ENCODE measurements at regions not wholly inside any gene's neighbourhood (a gene's known extent, or its start where the extent isn't known, plus 50 kb on each side); places are given as distances from the start of the nearest gene placed in this dataset.

DNA sequence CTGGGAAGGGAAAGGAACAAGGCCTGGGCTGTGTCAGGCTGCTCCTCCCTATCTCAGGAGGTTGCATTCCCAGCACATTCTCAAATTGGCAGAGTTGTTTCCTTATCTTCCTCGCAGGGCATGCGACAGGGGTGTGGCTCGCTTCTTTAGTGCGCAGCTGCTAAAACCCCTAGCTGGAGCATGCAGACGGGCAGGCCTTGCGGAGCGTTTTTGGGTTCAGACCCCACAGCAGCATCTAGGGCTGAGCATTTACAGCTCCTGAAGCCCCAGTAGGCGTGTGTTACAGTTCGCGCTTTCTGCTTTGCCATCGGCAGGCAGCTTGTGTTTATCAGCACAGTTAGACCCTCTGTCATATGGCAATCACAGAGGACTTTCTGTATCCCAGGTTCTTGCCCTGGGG lies 392.4 kb downstream of the TECRL start:
- no peak overlapping the region for H3K4me3 ChIP-seq (ENCODE audit: low read length in 3 of 3)
- intact Hi-C loops (cut with DNase I): no loop called here
- DNase-seq: no peak

DNA sequence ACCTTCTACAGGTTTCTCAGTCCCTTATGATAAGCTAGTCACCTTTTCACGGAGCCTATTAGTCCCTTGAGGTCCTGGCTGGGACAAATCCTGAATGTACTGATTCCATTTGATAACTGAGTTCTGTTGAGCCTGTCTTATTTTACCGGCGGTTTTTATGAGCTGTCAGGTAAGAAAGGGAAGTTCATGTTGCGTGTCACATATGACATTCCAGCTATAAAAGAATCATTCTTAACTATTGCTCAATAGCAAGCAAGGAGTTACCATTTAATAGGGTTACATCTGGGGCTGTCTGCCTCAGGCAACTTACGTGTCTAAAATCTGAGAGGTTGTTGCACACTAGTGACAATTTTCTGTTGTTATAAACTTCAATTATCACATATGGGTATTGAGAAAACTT lies 394.6 kb downstream of the TECRL start:
- intact Hi-C loops (cut with DNase I): no loop called here
- Histone ChIP-seq H3K36me3 (ENCODE audit: control insufficient read depth in 2 of 3, insufficient read depth in 3 of 3, low read length in 3 of 3) (no peaks in the 10 kb centered on the region), H3K4me1 (ENCODE audit: control insufficient read depth in 2 of 3, insufficient read depth in 2 of 3, low read depth in 1 of 3, low read length in 3 of 3) (no peaks in the 10 kb centered on the region), H3K9ac (ENCODE audit: low read length in 3 of 3) (no peak overlapping the region), H3K9me3 (ENCODE audit: control insufficient read depth in 2 of 3, insufficient read depth in 1 of 3, low read length in 3 of 3) (no peaks in the 10 kb centered on the region), H3K27me3 (ENCODE audit: control insufficient read depth, insufficient read depth, low read length) (no peaks in the 10 kb centered on the region), H3K27ac (ENCODE audit: low read depth in 2 of 2, low read length in 2 of 2) (no peak overlapping the region), H3K4me3 (ENCODE audit: low read length in 3 of 3) (no peak overlapping the region)
- FAIRE-seq: no peak
- peak in 1 of 5 donors; percentile 1 for DNase-seq
- TF ChIP-seq, protein P1, sequence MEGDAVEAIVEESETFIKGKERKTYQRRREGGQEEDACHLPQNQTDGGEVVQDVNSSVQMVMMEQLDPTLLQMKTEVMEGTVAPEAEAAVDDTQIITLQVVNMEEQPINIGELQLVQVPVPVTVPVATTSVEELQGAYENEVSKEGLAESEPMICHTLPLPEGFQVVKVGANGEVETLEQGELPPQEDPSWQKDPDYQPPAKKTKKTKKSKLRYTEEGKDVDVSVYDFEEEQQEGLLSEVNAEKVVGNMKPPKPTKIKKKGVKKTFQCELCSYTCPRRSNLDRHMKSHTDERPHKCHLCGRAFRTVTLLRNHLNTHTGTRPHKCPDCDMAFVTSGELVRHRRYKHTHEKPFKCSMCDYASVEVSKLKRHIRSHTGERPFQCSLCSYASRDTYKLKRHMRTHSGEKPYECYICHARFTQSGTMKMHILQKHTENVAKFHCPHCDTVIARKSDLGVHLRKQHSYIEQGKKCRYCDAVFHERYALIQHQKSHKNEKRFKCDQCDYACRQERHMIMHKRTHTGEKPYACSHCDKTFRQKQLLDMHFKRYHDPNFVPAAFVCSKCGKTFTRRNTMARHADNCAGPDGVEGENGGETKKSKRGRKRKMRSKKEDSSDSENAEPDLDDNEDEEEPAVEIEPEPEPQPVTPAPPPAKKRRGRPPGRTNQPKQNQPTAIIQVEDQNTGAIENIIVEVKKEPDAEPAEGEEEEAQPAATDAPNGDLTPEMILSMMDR (IDR thresholded peaks at IDR 0.05; ENCODE audit: borderline replicate concordance, extremely low read depth, insufficient read depth): no peak

More for the DNA sequence above, 392.4 kb downstream of the TECRL start:
- no peak for FAIRE-seq
- H3K27ac ChIP-seq (ENCODE audit: low read depth in 2 of 2, low read length in 2 of 2): no peak overlapping the region
- H3K9me3 ChIP-seq (ENCODE audit: control insufficient read depth in 2 of 3, insufficient read depth in 1 of 3, low read length in 3 of 3): no peaks in the 10 kb centered on the region
- no peaks in the 10 kb centered on the region for H3K36me3 ChIP-seq (ENCODE audit: control insufficient read depth in 2 of 3, insufficient read depth in 3 of 3, low read length in 3 of 3)
- no peaks in the 10 kb centered on the region for H3K4me1 ChIP-seq (ENCODE audit: control insufficient read depth in 2 of 3, insufficient read depth in 2 of 3, low read depth in 1 of 3, low read length in 3 of 3)
- H3K27me3 ChIP-seq (ENCODE audit: control insufficient read depth, insufficient read depth, low read length): no peaks in the 10 kb centered on the region
- no peak overlapping the region for H3K9ac ChIP-seq (ENCODE audit: low read length in 3 of 3)
- TF ChIP-seq, protein P1 (IDR thresholded peaks at IDR 0.05; ENCODE audit: borderline replicate concordance, extremely low read depth, insufficient read depth): no peak

DNA sequence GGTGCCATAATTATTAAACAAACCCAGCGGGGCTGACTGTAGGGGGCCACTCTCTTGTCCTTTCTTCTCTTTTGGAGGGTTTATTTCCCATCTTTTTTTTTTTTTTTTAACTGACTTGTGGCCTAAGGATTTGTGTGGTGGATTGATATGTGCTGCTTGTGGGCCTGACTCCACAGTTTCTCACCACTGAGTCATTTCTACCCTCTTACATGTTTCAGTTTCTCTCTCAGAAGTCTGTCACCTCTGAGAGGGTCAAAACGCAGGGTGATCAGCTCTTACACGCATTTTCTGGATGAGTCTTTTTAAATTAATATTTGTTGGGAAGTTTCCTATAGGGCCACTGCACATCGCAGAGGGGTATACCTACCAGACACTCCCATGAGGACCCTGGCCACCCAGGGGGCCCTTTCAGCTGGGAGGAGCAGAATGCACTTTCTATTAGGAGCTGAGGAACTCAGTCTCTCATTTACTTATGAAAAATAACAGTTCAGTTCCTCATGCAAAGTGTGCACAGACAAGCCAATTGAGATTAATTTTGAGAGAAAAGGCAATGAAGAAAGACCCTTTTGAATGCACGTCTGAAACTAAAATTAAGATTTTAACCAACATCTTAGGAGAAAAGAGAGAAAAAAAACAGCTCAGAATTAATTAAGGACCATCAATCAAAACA lies 407.9 kb downstream of the TECRL start:
- Histone ChIP-seq H3K27me3 (ENCODE audit: control insufficient read depth, insufficient read depth, low read length) (no peaks in the 10 kb centered on the region), H3K9me3 (ENCODE audit: control insufficient read depth in 2 of 3, insufficient read depth in 1 of 3, low read length in 3 of 3) (no peaks in the 10 kb centered on the region), H3K4me1 (ENCODE audit: control insufficient read depth in 2 of 3, insufficient read depth in 2 of 3, low read depth in 1 of 3, low read length in 3 of 3) (no peaks in the 10 kb centered on the region), H3K36me3 (ENCODE audit: control insufficient read depth in 2 of 3, insufficient read depth in 3 of 3, low read length in 3 of 3) (no peaks in the 10 kb centered on the region), H3K4me3 (ENCODE audit: low read length in 3 of 3) (no peak overlapping the region), H3K9ac (ENCODE audit: low read length in 3 of 3) (no peak overlapping the region), H3K27ac (ENCODE audit: low read depth in 2 of 2, low read length in 2 of 2) (no peak overlapping the region)
- DNase-seq (no peak), FAIRE-seq (no peak)
- intact Hi-C loops (cut with DNase I): no loop called here
- TF ChIP-seq, protein P1 (IDR thresholded peaks at IDR 0.05; ENCODE audit: borderline replicate concordance, extremely low read depth, insufficient read depth): no peak

DNA sequence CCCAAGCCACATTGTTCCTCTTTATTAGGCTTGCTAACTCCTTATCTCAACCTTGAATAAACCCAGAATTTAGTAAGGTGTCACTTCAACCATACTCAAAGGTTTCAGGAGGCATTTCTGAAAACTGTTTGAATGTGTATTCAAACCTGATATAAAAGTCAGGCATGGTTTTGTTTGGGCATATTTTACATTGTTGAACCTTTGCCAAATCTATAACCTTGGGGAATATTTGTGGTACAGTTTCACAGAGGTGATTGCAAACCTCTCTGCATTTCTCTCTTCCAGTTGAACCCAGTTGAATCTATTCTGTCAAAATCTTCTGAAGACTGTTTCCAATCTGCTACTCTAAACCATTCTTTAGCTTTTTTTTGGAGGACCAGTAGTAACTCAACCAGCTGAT lies 409.0 kb downstream of the TECRL start:
- no peak overlapping the region for H3K4me3 ChIP-seq (ENCODE audit: low read length in 3 of 3)
- DNase-seq (no peak), FAIRE-seq (no peak)
- H3K9ac ChIP-seq (ENCODE audit: low read length in 3 of 3): no peak overlapping the region
- intact Hi-C loops (cut with DNase I): no loop called here
- no peaks in the 10 kb centered on the region for H3K36me3 ChIP-seq (ENCODE audit: control insufficient read depth in 2 of 3, insufficient read depth in 3 of 3, low read length in 3 of 3)
- H3K27me3 ChIP-seq (ENCODE audit: control insufficient read depth, insufficient read depth, low read length): no peaks in the 10 kb centered on the region
- no peaks in the 10 kb centered on the region for H3K4me1 ChIP-seq (ENCODE audit: control insufficient read depth in 2 of 3, insufficient read depth in 2 of 3, low read depth in 1 of 3, low read length in 3 of 3)
- no peaks in the 10 kb centered on the region for H3K9me3 ChIP-seq (ENCODE audit: control insufficient read depth in 2 of 3, insufficient read depth in 1 of 3, low read length in 3 of 3)
- no peak overlapping the region for H3K27ac ChIP-seq (ENCODE audit: low read depth in 2 of 2, low read length in 2 of 2)
- TF ChIP-seq, protein P1 (IDR thresholded peaks at IDR 0.05; ENCODE audit: borderline replicate concordance, extremely low read depth, insufficient read depth): no peak
